Heart left ventricle (tissue), 16 donors: ENCODE measurements at regions not wholly inside any gene's neighbourhood (a gene's known extent, or its start where the extent isn't known, plus 50 kb on each side); places are given as distances from the start of the nearest gene placed in this dataset.

Experiments
- ATAC-seq, 4 donors: fragments of 200-7000 bp; cut with Tn5 transposase; one replicate each; pipeline ENCODE4 v1.9.1; 2020 to 2022; ENCODE audit warnings: moderate library complexity in 4 of 4, mild to moderate bottlenecking in 3 of 4, moderate number of reproducible peaks in 1 of 4
- DNase-seq, 5 donors: peaks; one replicate each; pipeline ENCODE4 v3.0.0-alpha.2; 2020
- H3K27ac ChIP-seq, 12 donors: fragments of 200-600 bp; sonication (generic) in 4 of 12; one replicate each; pipeline versions ENCODE4 v1.5.0 to v1.8.0; 2016 to 2022; ENCODE audit warnings: mild to moderate bottlenecking in 2 of 12
- H3K27me3 ChIP-seq, 9 donors: fragments of 200-600 bp; sonication (generic) in 2 of 9; one replicate each; pipeline versions ENCODE4 v1.5.1 to v1.8.0; 2016 to 2022; ENCODE audit warnings: mild to moderate bottlenecking in 3 of 9
- H3K36me3 ChIP-seq, 9 donors: fragments of 200-600 bp; sonication (generic) in 2 of 9; one replicate each; pipeline versions ENCODE4 v1.5.0 to v1.8.0; 2018 to 2022; ENCODE audit warnings: mild to moderate bottlenecking in 2 of 9
- H3K4me1 ChIP-seq, 12 donors: fragments of 200-600 bp; sonication (generic) in 4 of 12; one replicate each; pipeline versions ENCODE4 v1.5.0 to v1.8.0; 2016 to 2022; ENCODE audit warnings: mild to moderate bottlenecking in 3 of 12
- H3K4me3 ChIP-seq, 12 donors: fragments of 200-600 bp; sonication (generic) in 4 of 12; one replicate each; pipeline versions ENCODE4 v1.5.0 to v1.8.0; 2017 to 2022; ENCODE audit warnings: mild to moderate bottlenecking in 9 of 12, moderate library complexity in 4 of 12
- H3K9me3 ChIP-seq, 12 donors: fragments of 200-600 bp; sonication (generic) in 4 of 12; one replicate each; pipeline versions ENCODE4 v1.5.0 to v1.8.0; 2016 to 2022; ENCODE audit warnings: mild to moderate bottlenecking in 1 of 12
- POLR2A ChIP-seq, 2 donors: fragments of 450-650 bp; IDR thresholded peaks; one replicate each; pipeline ENCODE4 v1.6.1; 2017; ENCODE audit warnings: antibody characterized with exemption in 2 of 2, mild to moderate bottlenecking in 2 of 2, moderate library complexity in 2 of 2
- WGBS, 4 donors: extraction: QIAGEN DNeasy Blood & Tissue Kit in 2 of 4; methylation state at CpG; one replicate each; pipeline versions ENCODE4 v1.1.5 to v1.1.7; 2013 to 2018; 5-methylcytosine and 5-hydroxymethylcytosine counted together
- intact Hi-C, 10 donors: fragments of 100-400 bp; cut with DNase I; formaldehyde crosslinking; loops; one replicate each; pipeline versions ENCODE4 v1.11.1 to v1.14.2; 2022
- TF ChIP-seq, protein P1 (sequence below), 12 donors: fragments of 200-600 bp; sonication (generic) in 4 of 12; IDR thresholded peaks; one replicate each; pipeline versions ENCODE4 v1.5.0 to v1.8.0; 2018 to 2022; ENCODE audit warnings: antibody characterized with exemption in 12 of 12, mild to moderate bottlenecking in 5 of 12
- donor health status: ischemic (EF 13 %, LVEDD 7.1; RV severe dilation, severe dysfunction).
- donor health status: healthy with polysubstance abuse.
- donor health status: DM: no; HTN: yes; CAD: no.
- donor health status: DM: no; HTN: no; CAD: no.
- donor health status: ischemic (EF 25% LVEDD 6.9; RV normal size, moderate dysfunction).
- donor health status: ischemic (EF 25% LVEDD 5.7; RV mildly dilated, moderate dysfunction).
- donor health status: healthy.
- donor health status: DM: yes; HTN: yes; CAD: no.
- donor health status: ischemic (EF 35%, LVEDD 5.7; RV mildly dilated, moderate dysfunction).
- donor health status: nonischemic (EF 11% LVEDD 7.7; RV severe dilation, severe dysfunction).
- donor health status: DM: yes; HTN: yes; CAD: no.
- donor health status: PGD.
- donor health status: ischemic (EF 29% LVEDD 5.4; RV normal size, mild dysfunction).
- donor health status: nonischemic (EF 23%, LVEDD 6.1; RV moderate dilation, normal function).

- Histone ChIP-seq H3K27me3 (no peaks in the 10 kb centered on the region), H3K27ac (no peak overlapping the region), H3K36me3 (no peaks in the 10 kb centered on the region), H3K4me1 (peaks cover 0 to 11% (median 0%) of the 10 kb centered on the region in 12 donors), H3K4me3 (no peak overlapping the region), H3K9me3 (no peaks in the 10 kb centered on the region)
- WGBS, 4 donors, result 85 to 95% (median 88%) methylated on average over 1 of the region's 1 CpG
- TF ChIP-seq, protein P1, sequence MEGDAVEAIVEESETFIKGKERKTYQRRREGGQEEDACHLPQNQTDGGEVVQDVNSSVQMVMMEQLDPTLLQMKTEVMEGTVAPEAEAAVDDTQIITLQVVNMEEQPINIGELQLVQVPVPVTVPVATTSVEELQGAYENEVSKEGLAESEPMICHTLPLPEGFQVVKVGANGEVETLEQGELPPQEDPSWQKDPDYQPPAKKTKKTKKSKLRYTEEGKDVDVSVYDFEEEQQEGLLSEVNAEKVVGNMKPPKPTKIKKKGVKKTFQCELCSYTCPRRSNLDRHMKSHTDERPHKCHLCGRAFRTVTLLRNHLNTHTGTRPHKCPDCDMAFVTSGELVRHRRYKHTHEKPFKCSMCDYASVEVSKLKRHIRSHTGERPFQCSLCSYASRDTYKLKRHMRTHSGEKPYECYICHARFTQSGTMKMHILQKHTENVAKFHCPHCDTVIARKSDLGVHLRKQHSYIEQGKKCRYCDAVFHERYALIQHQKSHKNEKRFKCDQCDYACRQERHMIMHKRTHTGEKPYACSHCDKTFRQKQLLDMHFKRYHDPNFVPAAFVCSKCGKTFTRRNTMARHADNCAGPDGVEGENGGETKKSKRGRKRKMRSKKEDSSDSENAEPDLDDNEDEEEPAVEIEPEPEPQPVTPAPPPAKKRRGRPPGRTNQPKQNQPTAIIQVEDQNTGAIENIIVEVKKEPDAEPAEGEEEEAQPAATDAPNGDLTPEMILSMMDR (IDR thresholded peaks at IDR 0.05), result no peak
- TF ChIP-seq POLR2A (IDR thresholded peaks at IDR 0.05), result no peak
- DNase-seq, result no peak
- ATAC-seq, result no peak
- intact Hi-C loops, result no loop called here
These were observed 482.8 kb downstream of the DISC1 start for GRCh38 chr1:232109391-232109790.

GRCh38 chr1:232108598-232108997 lies 482.0 kb downstream of the DISC1 start:
- WGBS, 4 donors, result 78 to 83% (median 78%) methylated on average over 3 of the region's 3 CpGs
- ATAC-seq (no peak), DNase-seq (no peak)
- Histone ChIP-seq H3K4me1 (peaks cover 0 to 11% (median 0%) of the 10 kb centered on the region in 12 donors), H3K36me3 (no peaks in the 10 kb centered on the region), H3K27ac (no peak overlapping the region), H3K9me3 (no peaks in the 10 kb centered on the region), H3K27me3 (no peaks in the 10 kb centered on the region), H3K4me3 (no peak overlapping the region)
- intact Hi-C loops, result no loop called here
- TF ChIP-seq POLR2A (IDR thresholded peaks at IDR 0.05), result no peak
- TF ChIP-seq, protein P1 (IDR thresholded peaks at IDR 0.05), result no peak

DNA sequence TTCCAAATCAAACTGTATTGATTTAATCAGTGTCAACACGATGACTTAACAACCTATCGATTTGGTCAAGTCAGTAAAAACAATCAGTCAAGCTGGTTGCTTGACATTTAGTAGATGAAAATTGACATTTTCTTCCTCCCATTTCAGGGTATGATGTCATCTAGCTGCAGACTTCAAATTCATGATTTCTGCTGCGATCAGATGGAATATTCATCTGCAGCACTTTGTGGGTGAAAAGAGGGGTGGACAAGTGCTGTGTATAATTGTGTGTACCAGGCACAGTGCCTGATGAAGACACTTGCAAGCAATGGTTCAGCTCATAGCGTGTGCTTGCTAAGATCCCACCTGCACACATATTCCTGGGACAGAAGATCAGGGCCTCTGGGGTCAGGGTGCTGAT lies 479.8 kb downstream of the DISC1 start:
- Histone ChIP-seq H3K4me1 (peaks cover 0 to 4% (median 0%) of the 10 kb centered on the region in 12 donors), H3K27ac (no peak overlapping the region), H3K27me3 (no peaks in the 10 kb centered on the region), H3K4me3 (no peak overlapping the region), H3K36me3 (no peaks in the 10 kb centered on the region), H3K9me3 (no peaks in the 10 kb centered on the region)
- intact Hi-C loops, result no loop called here
- ATAC-seq, result no peak
- DNase-seq, result no peak
- WGBS, 4 donors, result 82 to 90% (median 87%) methylated on average over 4 of the region's 4 CpGs
- TF ChIP-seq, protein P1 (IDR thresholded peaks at IDR 0.05), result no peak
- TF ChIP-seq POLR2A (IDR thresholded peaks at IDR 0.05), result no peak

DNA sequence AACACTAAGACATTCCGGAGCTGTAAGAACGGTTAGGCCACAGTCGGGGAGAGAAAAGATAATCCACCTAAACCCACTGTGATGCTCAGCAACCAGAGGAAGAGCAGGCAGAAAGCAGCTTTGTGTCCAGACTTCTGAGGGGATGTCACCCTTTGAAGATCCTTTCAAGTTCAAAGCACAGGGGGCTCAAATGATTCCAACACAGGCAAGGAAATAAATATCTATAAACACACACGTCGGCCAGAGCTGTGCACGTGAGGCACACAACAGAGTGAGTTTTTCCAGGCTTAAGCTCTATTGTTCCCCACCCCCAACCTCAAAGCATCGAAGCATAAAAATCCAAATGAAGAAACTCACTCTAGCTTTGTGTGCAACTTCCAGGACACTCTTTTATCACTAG lies 479.0 kb downstream of the DISC1 start:
- H3K9me3 ChIP-seq, result no peaks in the 10 kb centered on the region
- no peak for DNase-seq
- H3K27me3 ChIP-seq, result no peaks in the 10 kb centered on the region
- 89 to 93% (median 90%) methylated on average over 7 of the region's 7 CpGs for WGBS, 4 donors
- H3K4me3 ChIP-seq, result no peak overlapping the region
- H3K4me1 ChIP-seq, result no peaks in the 10 kb centered on the region
- no peaks in the 10 kb centered on the region for H3K36me3 ChIP-seq
- intact Hi-C loops, result no loop called here
- ATAC-seq, result no peak
- H3K27ac ChIP-seq, result no peak overlapping the region
- TF ChIP-seq, protein P1 (IDR thresholded peaks at IDR 0.05), result no peak
- no peak for TF ChIP-seq POLR2A (IDR thresholded peaks at IDR 0.05)
